ENCODE measurements at regions not wholly inside any gene's neighbourhood (a gene's known extent, or its start where the extent isn't known, plus 50 kb on each side); places are given as distances from the start of the nearest gene placed in this dataset.
A peak's percentile ranks its signal among the peaks of the same experiment; 100 is the strongest.

DNA sequence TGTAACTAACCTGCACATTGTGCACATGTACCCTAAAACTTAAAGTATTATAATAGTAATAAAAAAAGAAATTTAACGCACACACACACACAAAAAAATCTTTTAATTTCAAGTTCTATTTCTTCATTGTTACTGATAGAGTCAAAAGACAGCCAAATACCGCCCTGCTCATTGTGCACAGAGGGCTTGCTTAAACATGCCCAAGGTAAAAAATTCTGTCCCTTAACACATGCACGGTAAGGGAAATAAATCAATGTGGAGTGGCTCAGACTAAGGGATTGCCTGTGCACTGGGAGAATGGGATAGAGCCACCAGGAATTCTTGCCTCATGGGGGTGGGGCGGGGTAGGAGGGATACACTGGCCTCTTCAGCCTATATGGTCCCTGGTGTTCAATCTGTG lies 468.0 kb downstream of the NUP35 start:
- ATAC-seq: no peak
- Histone ChIP-seq H3K4me1 (ENCODE audit: insufficient read depth) (no peaks in the 10 kb centered on the region), H3K4me3 (no peak overlapping the region), H3K36me3 (ENCODE audit: insufficient read depth) (no peaks in the 10 kb centered on the region), H3K4me2 (no peak overlapping the region), H3K27ac (ENCODE audit: low read depth) (no peak overlapping the region), H3K79me2 (replicated peaks; ENCODE audit: insufficient read depth) (no peaks in the 10 kb centered on the region), H3K27me3 (ENCODE audit: insufficient read depth) (no peaks in the 10 kb centered on the region), H4K20me1 (replicated peaks; ENCODE audit: insufficient read depth) (no peaks in the 10 kb centered on the region), H2AFZ (peak overlapping the region; percentile 28; the same call in 1 of the 2 replicates), H3F3A (replicated peaks; ENCODE audit: low read depth) (no peaks in the 10 kb centered on the region), H3K9me2 (ENCODE audit: insufficient read depth) (peaks cover 3% of the 10 kb centered on the region; the same call in 1 of the 2 replicates)
- no peak for DNase-seq (ENCODE audit: low spot score)
- H3K27ac Mint-ChIP-seq: no peak overlapping the region
- H3K27me3 Mint-ChIP-seq (ENCODE audit: insufficient read depth, low read depth, poor library complexity): no peaks in the 10 kb centered on the region
- H3K9me3 Mint-ChIP-seq: peaks cover 23% of the 10 kb centered on the region
- H3K36me3 Mint-ChIP-seq (ENCODE audit: low read depth): peaks cover 4% of the 10 kb centered on the region; the same call in 1 of the 3 replicates
- H3K4me3 Mint-ChIP-seq: no peak overlapping the region
- TF ChIP-seq EZH2phosphoT487 (IDR thresholded peaks at IDR 0.05; ENCODE audit: unreplicated experiment) (no peak), NANOG (IDR thresholded peaks at IDR 0.05; ENCODE audit: borderline replicate concordance) (no peak), EZH2 (IDR thresholded peaks at IDR 0.05; ENCODE audit: low read depth, unreplicated experiment) (no peak), ZNF331 (CRISPR knock-in tag; IDR thresholded peaks at IDR 0.05; ENCODE audit: low read depth) (no peak), ZNF114 (CRISPR knock-in tag; IDR thresholded peaks at IDR 0.05) (no peak), CREB1 (CRISPR knock-in tag; IDR thresholded peaks at IDR 0.05; ENCODE audit: low read depth) (no peak), JUNB (IDR thresholded peaks at IDR 0.05; ENCODE audit: unreplicated experiment) (no peak)
- TF ChIP-seq, protein P1, sequence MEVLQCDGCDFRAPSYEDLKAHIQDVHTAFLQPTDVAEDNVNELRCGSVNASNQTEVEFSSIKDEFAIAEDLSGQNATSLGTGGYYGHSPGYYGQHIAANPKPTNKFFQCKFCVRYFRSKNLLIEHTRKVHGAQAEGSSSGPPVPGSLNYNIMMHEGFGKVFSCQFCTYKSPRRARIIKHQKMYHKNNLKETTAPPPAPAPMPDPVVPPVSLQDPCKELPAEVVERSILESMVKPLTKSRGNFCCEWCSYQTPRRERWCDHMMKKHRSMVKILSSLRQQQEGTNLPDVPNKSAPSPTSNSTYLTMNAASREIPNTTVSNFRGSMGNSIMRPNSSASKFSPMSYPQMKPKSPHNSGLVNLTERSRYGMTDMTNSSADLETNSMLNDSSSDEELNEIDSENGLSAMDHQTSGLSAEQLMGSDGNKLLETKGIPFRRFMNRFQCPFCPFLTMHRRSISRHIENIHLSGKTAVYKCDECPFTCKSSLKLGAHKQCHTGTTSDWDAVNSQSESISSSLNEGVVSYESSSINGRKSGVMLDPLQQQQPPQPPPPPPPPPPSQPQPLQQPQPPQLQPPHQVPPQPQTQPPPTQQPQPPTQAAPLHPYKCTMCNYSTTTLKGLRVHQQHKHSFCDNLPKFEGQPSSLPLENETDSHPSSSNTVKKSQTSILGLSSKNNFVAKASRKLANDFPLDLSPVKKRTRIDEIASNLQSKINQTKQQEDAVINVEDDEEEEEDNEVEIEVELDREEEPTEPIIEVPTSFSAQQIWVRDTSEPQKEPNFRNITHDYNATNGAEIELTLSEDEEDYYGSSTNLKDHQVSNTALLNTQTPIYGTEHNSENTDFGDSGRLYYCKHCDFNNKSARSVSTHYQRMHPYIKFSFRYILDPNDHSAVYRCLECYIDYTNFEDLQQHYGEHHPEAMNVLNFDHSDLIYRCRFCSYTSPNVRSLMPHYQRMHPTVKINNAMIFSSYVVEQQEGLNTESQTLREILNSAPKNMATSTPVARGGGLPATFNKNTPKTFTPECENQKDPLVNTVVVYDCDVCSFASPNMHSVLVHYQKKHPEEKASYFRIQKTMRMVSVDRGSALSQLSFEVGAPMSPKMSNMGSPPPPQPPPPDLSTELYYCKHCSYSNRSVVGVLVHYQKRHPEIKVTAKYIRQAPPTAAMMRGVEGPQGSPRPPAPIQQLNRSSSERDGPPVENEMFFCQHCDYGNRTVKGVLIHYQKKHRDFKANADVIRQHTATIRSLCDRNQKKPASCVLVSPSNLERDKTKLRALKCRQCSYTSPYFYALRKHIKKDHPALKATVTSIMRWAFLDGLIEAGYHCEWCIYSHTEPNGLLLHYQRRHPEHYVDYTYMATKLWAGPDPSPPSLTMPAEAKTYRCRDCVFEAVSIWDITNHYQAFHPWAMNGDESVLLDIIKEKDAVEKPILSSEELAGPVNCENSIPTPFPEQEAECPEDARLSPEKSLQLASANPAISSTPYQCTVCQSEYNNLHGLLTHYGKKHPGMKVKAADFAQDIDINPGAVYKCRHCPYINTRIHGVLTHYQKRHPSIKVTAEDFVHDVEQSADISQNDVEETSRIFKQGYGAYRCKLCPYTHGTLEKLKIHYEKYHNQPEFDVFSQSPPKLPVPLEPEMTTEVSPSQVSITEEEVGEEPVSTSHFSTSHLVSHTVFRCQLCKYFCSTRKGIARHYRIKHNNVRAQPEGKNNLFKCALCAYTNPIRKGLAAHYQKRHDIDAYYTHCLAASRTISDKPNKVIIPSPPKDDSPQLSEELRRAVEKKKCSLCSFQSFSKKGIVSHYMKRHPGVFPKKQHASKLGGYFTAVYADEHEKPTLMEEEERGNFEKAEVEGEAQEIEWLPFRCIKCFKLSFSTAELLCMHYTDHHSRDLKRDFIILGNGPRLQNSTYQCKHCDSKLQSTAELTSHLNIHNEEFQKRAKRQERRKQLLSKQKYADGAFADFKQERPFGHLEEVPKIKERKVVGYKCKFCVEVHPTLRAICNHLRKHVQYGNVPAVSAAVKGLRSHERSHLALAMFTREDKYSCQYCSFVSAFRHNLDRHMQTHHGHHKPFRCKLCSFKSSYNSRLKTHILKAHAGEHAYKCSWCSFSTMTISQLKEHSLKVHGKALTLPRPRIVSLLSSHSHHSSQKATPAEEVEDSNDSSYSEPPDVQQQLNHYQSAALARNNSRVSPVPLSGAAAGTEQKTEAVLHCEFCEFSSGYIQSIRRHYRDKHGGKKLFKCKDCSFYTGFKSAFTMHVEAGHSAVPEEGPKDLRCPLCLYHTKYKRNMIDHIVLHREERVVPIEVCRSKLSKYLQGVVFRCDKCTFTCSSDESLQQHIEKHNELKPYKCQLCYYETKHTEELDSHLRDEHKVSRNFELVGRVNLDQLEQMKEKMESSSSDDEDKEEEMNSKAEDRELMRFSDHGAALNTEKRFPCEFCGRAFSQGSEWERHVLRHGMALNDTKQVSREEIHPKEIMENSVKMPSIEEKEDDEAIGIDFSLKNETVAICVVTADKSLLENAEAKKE (CRISPR knock-in tag; IDR thresholded peaks at IDR 0.05): no peak
- TF ChIP-seq, protein P2, sequence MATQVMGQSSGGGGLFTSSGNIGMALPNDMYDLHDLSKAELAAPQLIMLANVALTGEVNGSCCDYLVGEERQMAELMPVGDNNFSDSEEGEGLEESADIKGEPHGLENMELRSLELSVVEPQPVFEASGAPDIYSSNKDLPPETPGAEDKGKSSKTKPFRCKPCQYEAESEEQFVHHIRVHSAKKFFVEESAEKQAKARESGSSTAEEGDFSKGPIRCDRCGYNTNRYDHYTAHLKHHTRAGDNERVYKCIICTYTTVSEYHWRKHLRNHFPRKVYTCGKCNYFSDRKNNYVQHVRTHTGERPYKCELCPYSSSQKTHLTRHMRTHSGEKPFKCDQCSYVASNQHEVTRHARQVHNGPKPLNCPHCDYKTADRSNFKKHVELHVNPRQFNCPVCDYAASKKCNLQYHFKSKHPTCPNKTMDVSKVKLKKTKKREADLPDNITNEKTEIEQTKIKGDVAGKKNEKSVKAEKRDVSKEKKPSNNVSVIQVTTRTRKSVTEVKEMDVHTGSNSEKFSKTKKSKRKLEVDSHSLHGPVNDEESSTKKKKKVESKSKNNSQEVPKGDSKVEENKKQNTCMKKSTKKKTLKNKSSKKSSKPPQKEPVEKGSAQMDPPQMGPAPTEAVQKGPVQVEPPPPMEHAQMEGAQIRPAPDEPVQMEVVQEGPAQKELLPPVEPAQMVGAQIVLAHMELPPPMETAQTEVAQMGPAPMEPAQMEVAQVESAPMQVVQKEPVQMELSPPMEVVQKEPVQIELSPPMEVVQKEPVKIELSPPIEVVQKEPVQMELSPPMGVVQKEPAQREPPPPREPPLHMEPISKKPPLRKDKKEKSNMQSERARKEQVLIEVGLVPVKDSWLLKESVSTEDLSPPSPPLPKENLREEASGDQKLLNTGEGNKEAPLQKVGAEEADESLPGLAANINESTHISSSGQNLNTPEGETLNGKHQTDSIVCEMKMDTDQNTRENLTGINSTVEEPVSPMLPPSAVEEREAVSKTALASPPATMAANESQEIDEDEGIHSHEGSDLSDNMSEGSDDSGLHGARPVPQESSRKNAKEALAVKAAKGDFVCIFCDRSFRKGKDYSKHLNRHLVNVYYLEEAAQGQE (IDR thresholded peaks at IDR 0.05; ENCODE audit: unreplicated experiment): no peak
- TF ChIP-seq, protein P3, sequence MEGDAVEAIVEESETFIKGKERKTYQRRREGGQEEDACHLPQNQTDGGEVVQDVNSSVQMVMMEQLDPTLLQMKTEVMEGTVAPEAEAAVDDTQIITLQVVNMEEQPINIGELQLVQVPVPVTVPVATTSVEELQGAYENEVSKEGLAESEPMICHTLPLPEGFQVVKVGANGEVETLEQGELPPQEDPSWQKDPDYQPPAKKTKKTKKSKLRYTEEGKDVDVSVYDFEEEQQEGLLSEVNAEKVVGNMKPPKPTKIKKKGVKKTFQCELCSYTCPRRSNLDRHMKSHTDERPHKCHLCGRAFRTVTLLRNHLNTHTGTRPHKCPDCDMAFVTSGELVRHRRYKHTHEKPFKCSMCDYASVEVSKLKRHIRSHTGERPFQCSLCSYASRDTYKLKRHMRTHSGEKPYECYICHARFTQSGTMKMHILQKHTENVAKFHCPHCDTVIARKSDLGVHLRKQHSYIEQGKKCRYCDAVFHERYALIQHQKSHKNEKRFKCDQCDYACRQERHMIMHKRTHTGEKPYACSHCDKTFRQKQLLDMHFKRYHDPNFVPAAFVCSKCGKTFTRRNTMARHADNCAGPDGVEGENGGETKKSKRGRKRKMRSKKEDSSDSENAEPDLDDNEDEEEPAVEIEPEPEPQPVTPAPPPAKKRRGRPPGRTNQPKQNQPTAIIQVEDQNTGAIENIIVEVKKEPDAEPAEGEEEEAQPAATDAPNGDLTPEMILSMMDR (conservative IDR thresholded peaks at IDR 0.05; ENCODE audit: low read depth in 2 of 2): no peak
- TF ChIP-seq, protein P4, sequence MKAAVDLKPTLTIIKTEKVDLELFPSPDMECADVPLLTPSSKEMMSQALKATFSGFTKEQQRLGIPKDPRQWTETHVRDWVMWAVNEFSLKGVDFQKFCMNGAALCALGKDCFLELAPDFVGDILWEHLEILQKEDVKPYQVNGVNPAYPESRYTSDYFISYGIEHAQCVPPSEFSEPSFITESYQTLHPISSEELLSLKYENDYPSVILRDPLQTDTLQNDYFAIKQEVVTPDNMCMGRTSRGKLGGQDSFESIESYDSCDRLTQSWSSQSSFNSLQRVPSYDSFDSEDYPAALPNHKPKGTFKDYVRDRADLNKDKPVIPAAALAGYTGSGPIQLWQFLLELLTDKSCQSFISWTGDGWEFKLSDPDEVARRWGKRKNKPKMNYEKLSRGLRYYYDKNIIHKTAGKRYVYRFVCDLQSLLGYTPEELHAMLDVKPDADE (IDR thresholded peaks at IDR 0.05): no peak
- no peaks in the 10 kb centered on the region for H3K4me1 Mint-ChIP-seq

All from GM23338 (cell line).